Inferior parietal cortex (tissue), 1 donor: ENCODE measurements at regions not wholly inside any gene's neighbourhood (a gene's known extent, or its start where the extent isn't known, plus 50 kb on each side); places are given as distances from the start of the nearest gene placed in this dataset.

Experiments
- DNase-seq: peaks from one replicate; pipeline ENCODE4 v3.0.0-alpha.2; 2016; ENCODE audit errors: extremely low spot score

DNA sequence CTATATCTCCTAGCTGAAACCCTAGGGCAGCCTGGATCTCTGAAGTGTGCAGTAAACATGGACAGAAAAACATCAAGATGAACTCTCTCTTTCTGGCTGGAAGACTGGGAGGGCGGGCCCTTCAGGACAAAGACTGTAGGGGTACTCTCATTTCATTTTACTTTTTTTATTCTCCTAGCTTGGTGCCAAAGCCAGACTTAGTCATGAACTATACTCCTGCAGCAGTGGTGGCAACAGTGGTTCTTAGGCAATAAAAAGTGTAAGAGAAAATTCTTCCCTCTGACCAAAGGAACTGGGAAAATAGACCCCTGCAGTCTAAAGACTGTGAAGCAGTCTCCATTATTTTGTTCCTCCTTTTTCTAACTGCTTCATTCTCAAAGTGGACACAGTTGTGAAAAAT, 213.8 kb upstream of the JUN start:
- no peak for DNase-seq

GRCh38 chr1:58999676-59000075, 215.8 kb upstream of the JUN start:
- DNase-seq, result no peak

GRCh38 chr1:59004755-59005154, 220.9 kb upstream of the JUN start:
- no peak for DNase-seq

DNA sequence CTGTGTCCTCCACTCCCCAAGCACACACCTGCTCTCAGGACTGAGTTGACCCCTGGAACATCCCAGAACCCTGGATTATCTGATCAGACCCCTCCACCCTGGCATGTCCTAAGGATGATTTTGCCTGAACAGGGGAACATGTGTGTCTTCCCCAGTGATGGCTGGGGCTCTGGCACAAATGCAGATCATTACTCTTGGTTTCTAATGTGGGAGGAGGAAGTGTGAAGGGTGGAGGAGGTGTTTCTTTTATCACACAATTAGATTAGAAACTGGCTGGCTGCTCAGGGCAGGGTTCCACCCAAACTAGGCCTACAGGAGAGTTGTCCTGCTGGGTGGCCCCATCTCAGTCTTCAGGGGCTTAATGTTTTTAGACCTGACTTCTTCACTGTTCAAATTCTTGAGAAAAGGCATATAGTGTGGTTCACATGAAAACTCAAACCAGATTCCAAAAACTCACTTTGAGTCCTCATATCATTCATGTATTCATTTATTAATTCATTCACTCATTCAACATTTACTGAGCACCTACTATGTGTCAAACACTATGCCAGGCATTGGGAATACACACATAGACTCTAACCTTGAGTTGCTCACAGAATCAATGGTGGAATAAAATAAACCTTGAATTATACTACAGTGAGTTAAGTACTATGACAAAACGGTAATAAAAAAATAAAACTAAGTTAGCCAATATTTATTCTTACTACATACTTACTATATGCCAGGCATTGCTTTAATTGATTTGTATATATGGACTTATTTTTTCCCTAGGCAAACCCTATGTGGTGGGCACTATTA, 221.8 kb upstream of the JUN start:
- DNase-seq, result no peak

GRCh38 chr1:59006289-59006658, 222.4 kb upstream of the JUN start:
- no peak for DNase-seq

- no peak for DNase-seq
These were observed 223.1 kb upstream of the JUN start for GRCh38 chr1:59006932-59007331.

- DNase-seq, result no peak
These were observed 223.6 kb upstream of the JUN start for GRCh38 chr1:59007429-59007819.

DNA sequence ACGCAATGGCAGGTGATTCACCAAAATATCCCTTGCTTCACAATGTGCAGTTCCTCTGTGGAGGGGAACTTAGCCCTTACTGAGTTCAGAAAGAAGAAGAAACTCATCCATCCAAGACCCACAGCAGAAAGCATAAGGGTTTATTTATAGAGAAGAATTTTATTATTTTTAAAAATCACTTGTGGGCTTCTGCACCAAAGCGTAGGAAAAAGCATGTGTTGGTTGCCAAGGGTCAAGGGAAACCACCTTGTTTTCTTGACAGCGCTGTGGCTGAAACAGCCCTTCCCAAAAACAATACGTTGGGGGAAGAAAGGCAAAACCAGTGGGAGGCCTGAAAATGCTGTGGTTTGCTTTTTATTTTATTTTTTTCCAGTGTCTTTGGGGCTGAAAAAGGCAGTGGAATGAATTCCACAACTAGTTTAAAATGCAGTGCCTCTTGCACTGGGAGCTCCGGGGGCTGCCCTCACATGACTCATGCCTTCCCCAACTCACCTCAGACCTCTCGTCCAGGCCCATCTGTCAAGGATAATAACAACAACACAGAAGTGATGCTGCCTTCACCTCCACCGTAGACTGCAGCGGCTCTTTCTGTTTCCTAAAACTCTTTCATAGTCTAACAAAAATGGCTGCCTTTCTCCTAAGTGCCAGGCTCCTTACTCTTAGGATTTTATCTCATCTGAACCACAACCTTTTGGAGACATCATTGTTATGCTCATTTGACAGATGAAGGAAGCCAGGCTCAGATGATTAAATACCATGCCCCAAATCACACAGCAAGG, 224.2 kb upstream of the JUN start:
- DNase-seq, result no peak

- no peak for DNase-seq
These were observed 224.9 kb upstream of the JUN start for GRCh38 chr1:59008599-59009347.

GRCh38 chr1:59011663-59012062, 227.8 kb upstream of the JUN start:
- DNase-seq, result no peak

DNA sequence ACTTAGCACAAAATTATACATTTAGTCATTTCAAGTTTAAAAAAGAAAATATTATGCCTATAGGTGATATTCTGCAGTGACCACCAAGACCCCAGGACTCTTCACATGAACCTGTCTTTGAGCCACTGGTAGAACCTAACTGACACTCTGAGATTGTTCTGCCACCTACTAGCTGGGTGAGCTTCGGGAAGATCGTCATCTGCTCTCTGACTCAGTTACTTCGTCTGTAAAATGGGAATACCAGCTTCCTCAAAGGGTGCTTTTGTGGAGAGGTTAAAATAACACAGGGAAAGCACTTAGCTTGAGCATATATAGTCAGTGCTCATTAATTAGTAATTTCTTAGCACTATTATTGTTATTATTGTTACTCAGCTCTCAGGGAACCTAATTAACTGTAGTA, 228.5 kb upstream of the JUN start:
- DNase-seq, result no peak

DNA sequence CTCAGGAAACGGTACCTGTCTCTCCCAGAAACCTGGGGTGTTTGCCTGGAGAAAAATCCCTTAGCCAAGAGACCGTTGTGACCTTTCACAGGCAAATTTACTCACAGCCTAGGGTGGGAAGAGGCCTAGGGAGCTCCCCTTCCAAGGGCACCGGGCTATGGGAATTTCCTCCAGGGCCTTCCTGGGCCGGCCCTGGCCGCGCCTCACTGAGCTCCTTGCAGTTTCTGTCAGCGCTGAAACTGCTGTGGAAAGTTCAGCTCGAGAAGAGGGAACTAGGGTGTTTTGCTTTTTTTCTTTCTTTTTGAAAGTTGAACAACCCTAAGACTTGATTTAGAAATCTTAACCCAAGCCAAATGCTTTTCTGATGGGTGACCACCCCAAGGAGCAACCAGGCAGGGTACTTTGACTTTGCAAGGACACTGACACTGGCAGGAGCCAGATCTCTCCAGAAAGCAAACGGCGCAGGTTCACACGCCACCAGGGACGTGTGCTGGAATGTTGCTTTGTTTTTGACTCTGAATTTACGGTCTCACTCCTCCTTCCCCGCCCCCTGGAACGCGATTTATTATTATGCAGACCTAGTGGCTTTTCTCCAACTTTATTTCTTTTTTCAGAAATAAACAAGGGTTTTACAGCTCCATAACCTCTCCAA, 229.6 kb upstream of the JUN start:
- no peak for DNase-seq

GRCh38 chr1:59013928-59014279, 230.1 kb upstream of the JUN start:
- no peak for DNase-seq

- DNase-seq, result no peak
These were observed 231.0 kb upstream of the JUN start for GRCh38 chr1:59014827-59015226.

DNA sequence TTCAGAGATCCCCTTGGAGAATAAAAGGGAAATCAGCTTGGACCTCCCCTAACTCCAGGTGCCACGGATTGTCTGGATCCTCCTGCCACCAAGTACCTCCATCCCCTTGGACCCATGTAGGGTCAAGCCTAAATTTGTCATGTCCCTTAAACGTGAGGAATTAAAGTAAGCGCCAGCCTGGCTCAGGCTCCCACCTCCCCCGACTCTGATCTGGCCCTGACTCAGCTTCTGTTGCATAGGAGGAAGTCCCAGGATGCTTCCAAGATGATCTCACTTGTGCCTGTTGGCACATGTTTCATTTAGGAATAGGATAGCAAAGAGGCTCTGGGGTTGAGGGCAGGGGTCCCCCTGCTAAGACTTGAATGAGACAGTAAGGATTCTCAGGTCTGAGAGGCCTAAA, 231.9 kb upstream of the JUN start:
- no peak for DNase-seq

- no peak for DNase-seq
These were observed 232.5 kb upstream of the JUN start for GRCh38 chr1:59016390-59016789.

- DNase-seq, result no peak
These were observed 233.8 kb upstream of the JUN start for GRCh38 chr1:59017501-59018231.

DNA sequence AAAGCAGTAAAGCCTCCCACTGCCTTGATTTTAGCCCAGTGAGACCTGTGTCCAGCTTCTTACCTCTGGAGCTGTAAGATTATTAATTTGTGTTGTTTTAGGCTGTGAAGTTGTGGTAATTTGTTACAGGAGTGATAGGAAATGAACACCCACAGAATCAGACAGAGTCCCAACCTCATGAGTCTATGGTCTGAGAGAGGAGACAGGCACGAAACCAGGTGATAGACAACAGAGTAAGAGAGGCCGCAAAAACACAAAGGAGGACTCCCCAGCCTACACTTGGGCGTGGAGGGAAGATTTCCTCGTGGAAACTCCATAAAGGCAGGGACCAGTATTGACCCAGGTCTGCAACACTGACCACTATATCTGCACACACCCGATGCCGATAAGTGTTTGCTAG, 234.6 kb upstream of the JUN start:
- no peak for DNase-seq

DNA sequence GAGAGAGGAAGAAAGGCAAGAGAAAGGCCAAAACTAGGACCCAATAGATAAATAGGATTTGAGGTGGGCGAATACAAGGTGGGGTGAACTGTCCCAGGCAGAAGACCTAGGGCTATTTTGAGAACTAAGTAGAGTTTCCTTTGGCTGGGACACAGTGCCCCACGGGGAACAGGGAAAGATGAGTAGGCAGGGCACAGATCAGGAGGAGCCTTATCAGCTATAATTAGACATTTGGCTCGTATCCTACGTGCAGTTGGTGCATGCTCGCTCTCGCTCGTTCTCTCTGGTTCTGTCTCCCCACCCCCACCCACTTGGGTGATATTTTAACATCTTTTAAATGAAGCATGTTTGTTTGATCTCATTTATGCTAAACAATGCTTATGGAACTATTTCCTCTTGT, 235.0 kb upstream of the JUN start:
- no peak for DNase-seq

DNA sequence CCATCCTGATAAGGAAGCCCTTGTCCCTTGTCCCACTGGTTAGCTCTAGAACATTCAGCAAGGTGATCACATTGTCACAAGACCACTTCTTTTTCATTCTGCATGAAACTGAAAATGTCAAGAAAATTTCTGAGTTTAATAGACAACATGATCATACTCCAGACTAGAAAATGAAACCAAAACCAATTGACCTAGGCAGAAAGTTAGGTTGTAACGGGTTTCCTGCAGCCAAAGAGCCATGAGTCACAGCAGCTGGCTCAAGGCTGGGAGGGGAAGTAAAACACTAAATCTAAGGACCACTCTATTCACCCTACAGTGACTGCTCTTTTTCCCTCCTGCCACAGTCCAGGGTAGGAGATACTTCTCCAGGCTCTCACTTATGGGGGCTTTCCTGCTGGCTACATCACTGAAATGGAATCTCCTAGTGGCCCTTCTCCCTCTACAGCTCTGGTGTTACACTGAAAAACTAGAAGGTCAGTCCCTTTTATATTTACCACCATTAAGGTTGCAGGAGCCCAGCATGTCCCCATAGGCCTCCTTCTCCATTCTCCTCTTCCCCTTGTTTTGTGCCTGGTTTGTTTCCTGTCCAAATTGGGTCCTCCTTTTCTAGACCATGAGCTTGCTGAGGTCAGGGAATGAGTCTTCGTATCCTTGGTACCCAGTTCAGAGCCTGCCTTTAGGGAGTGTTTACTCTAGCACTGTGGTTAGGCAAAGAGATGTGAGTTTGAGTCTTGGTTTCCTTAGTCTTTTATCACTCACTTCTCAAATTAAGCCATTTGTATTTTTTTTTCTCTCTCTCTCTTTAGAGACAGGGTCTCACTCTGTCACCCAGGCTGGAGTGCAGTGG, 236.5 kb upstream of the JUN start:
- DNase-seq, result no peak

GRCh38 chr1:59022199-59022598, 238.4 kb upstream of the JUN start:
- no peak for DNase-seq
